ENCODE measurements at regions not wholly inside any gene's neighbourhood (a gene's known extent, or its start where the extent isn't known, plus 50 kb on each side); places are given as distances from the start of the nearest gene placed in this dataset.
A peak's percentile ranks its signal among the peaks of the same experiment; 100 is the strongest.
"Not testable (repeated sequence)": the region's sequence is repeated elsewhere in the genome, so short reads cannot be mapped to it uniquely, and the experiment has no call there.

GRCh38 chr17:16888413-16889087 lies 83.4 kb downstream of the TNFRSF13B start:
- DNase-seq (ENCODE audit: low read depth), result no peak

- DNase-seq (ENCODE audit: low read depth), result no peak
Measured at GRCh38 chr17:16887523-16888095, 84.3 kb downstream of the TNFRSF13B start.

GRCh38 chr17:16886655-16887322 lies 85.1 kb downstream of the TNFRSF13B start:
- DNase-seq (ENCODE audit: low read depth), result no peak

GRCh38 chr17:16885204-16885603 lies 86.7 kb downstream of the TNFRSF13B start:
- DNase-seq (ENCODE audit: low read depth), result not testable (repeated sequence)

GRCh38 chr17:16882926-16883265 lies 89.0 kb downstream of the TNFRSF13B start:
- DNase-seq (ENCODE audit: low read depth), result not testable (repeated sequence)

GRCh38 chr17:16882243-16882925 lies 89.5 kb downstream of the TNFRSF13B start:
- no peak for DNase-seq (ENCODE audit: low read depth)

GRCh38 chr17:16881239-16881924 lies 90.5 kb downstream of the TNFRSF13B start:
- DNase-seq (ENCODE audit: low read depth), result no peak

- no peak for DNase-seq (ENCODE audit: low read depth)
Measured at GRCh38 chr17:16880843-16881230, 91.1 kb downstream of the TNFRSF13B start.

GRCh38 chr17:16880121-16880842 lies 91.6 kb downstream of the TNFRSF13B start:
- DNase-seq (ENCODE audit: low read depth), result no peak

- no peak for DNase-seq (ENCODE audit: low read depth)
Measured at GRCh38 chr17:16879686-16880085, 92.2 kb downstream of the TNFRSF13B start.

GRCh38 chr17:16878606-16879005 lies 93.3 kb downstream of the TNFRSF13B start:
- no peak for DNase-seq (ENCODE audit: low read depth)

- no peak for DNase-seq (ENCODE audit: low read depth)
Measured at GRCh38 chr17:16878084-16878483, 93.8 kb downstream of the TNFRSF13B start.

GRCh38 chr17:16877099-16877498 lies 94.8 kb downstream of the TNFRSF13B start:
- DNase-seq (ENCODE audit: low read depth), result no peak

- DNase-seq (ENCODE audit: low read depth), result no peak
Measured at GRCh38 chr17:16875662-16876061, 96.3 kb downstream of the TNFRSF13B start.

- DNase-seq (ENCODE audit: low read depth), result not testable (repeated sequence)
Measured at GRCh38 chr17:16874216-16874615, 97.7 kb downstream of the TNFRSF13B start.

GRCh38 chr17:16873174-16874035 lies 98.5 kb downstream of the TNFRSF13B start:
- DNase-seq (ENCODE audit: low read depth), result peak; percentile 21

GRCh38 chr17:16872351-16873173 lies 99.4 kb downstream of the TNFRSF13B start:
- no peak for DNase-seq (ENCODE audit: low read depth)

GRCh38 chr17:16871446-16872190 lies 100.3 kb downstream of the TNFRSF13B start:
- DNase-seq (ENCODE audit: low read depth), result not testable (repeated sequence)

Data from stimulated activated CD8-positive, alpha-beta memory T cell treated with anti-CD3 and anti-CD28 coated beads, Interleukin-7, amount 100 ng/mL, for 24 hours (primary cell).